SU-DHL-6 (cell line): ENCODE measurements at regions not wholly inside any gene's neighbourhood (a gene's known extent, or its start where the extent isn't known, plus 50 kb on each side); places are given as distances from the start of the nearest gene placed in this dataset.
"Not testable (repeated sequence)": the region's sequence is repeated elsewhere in the genome, so short reads cannot be mapped to it uniquely, and the experiment has no call there.

ENCODE experiments used
- H2AFZ ChIP-seq: fragments of 200-600 bp; sonication (generic); 2 replicates; pipeline ENCODE4 v1.6.1; 2014; ENCODE audit warnings: low read depth, mild to moderate bottlenecking, moderate library complexity, mixed read lengths, antibody characterized with exemption, low read length; ENCODE audit not compliant: severe bottlenecking
- H3F3A ChIP-seq: fragments of 200-600 bp; shearing (Covaris generic); 2 replicates; pipeline ENCODE4 v1.6.0; 2016; ENCODE audit warnings: antibody characterized with exemption, mild to moderate bottlenecking; ENCODE audit not compliant: insufficient read depth
- H3K27ac ChIP-seq: fragments of 200-600 bp; sonication (generic); 2 replicates; pipeline ENCODE4 v1.5.1; 2016; ENCODE audit warnings: low read depth, mild to moderate bottlenecking, low read length, moderate library complexity, mixed read lengths
- H3K27me3 ChIP-seq: fragments of 200-600 bp; sonication (generic), shearing (Covaris generic); 2 replicates; pipeline ENCODE4 v1.6.0; 2014; ENCODE audit warnings: mild to moderate bottlenecking, low read length
- H3K36me3 ChIP-seq: fragments of 200-600 bp; sonication (generic); 2 replicates; pipeline ENCODE4 v1.6.1; 2014; ENCODE audit warnings: mild to moderate bottlenecking, low read length, mixed read lengths
- H3K4me2 ChIP-seq: fragments of 300-600, 200-600 bp; shearing (Covaris generic), sonication (generic); 2 replicates; pipeline ENCODE4 v1.6.0; 2014; ENCODE audit warnings: low read length, low read depth, mild to moderate bottlenecking; ENCODE audit not compliant: poor library complexity, severe bottlenecking
- H3K4me3 ChIP-seq: fragments of 200-600 bp; sonication (generic); 2 replicates; pipeline ENCODE4 v1.5.1; 2014; ENCODE audit warnings: antibody characterized with exemption, low read length, mild to moderate bottlenecking, mixed read lengths; ENCODE audit not compliant: insufficient read depth, poor library complexity, severe bottlenecking
- H3K79me2 ChIP-seq: fragments of 200-600 bp; sonication (generic); 2 replicates; pipeline ENCODE4 v1.6.1; 2014; ENCODE audit warnings: mild to moderate bottlenecking, low read length, moderate library complexity; ENCODE audit not compliant: insufficient read depth
- H3K9ac ChIP-seq: fragments of 200-600 bp; sonication (generic); 2 replicates; pipeline ENCODE4 v1.7.0; 2014; ENCODE audit warnings: mild to moderate bottlenecking, low read length
- H3K9me2 ChIP-seq: fragments of 200-600 bp; sonication (generic); replicated peaks from 2 replicates; pipeline ENCODE4 v1.6.1; 2014; ENCODE audit warnings: low read length; ENCODE audit not compliant: insufficient read depth
- H3K9me3 ChIP-seq: fragments of 200-600 bp; sonication (generic); 2 replicates; pipeline ENCODE4 v1.6.1; 2014; ENCODE audit warnings: low read length, mixed read lengths; ENCODE audit not compliant: insufficient read depth
- H4K20me1 ChIP-seq: fragments of 200-600 bp; sonication (generic); 2 replicates; pipeline ENCODE4 v1.6.1; 2014; ENCODE audit warnings: low read depth, mild to moderate bottlenecking, antibody characterized with exemption, low read length, moderate library complexity, mixed read lengths
- EZH2phosphoT487 ChIP-seq: fragments of 200-600 bp; sonication (generic), shearing (Covaris generic); conservative IDR thresholded peaks from 2 replicates; pipeline ENCODE4 v1.6.1; 2018; ENCODE audit warnings: mild to moderate bottlenecking, antibody characterized with exemption, low read length, moderate library complexity, mixed read lengths
- TF ChIP-seq, protein P1 (sequence below): fragments of 200-600 bp; sonication (generic); IDR thresholded peaks from one replicate; pipeline ENCODE4 v1.5.1; 2017; ENCODE audit warnings: antibody characterized with exemption, mild to moderate bottlenecking, low read length, moderate library complexity; ENCODE audit not compliant: insufficient read depth, poor library complexity, severe bottlenecking

DNA sequence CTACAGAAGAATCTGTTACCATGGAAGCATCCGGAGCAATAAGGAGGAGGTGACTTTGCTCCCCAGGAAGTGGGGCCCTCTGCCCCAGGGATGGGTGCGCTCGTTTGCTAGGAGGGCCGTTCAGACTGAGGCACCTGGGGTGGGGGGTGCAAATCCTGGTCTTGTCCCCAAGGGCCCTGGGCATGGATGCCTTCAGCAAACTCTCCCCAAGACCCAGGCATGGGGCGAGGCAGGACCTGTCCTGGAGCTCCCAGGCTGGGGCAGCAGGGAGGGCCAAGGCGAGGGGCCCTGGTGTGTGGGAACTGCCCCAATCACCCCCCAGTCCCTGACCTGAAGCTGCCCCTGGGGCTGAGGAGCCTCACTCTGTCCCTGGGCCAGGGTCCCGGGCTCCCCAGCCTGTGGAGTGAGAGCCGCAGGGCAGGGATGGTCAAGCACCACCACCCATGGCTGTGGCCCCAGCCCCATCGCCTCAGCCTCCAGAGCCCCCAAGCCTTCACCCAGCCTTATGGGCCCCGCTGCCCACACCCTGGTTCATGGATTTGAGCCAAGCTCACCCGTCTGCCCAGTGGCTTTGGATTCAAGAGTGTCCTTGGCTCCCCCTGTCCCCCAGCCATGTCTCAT lies 240.6 kb upstream of the SGCG start:
- Histone ChIP-seq H3K9ac (no peak overlapping the region), H2AFZ (no peak overlapping the region), H3K9me2 (no peaks in the 10 kb centered on the region), H3F3A (no peaks in the 10 kb centered on the region), H3K79me2 (no peaks in the 10 kb centered on the region), H3K27ac (no peak overlapping the region), H3K36me3 (no peaks in the 10 kb centered on the region), H3K4me3 (no peak overlapping the region), H4K20me1 (no peaks in the 10 kb centered on the region), H3K9me3 (no peaks in the 10 kb centered on the region), H3K27me3 (no peaks in the 10 kb centered on the region), H3K4me2 (no peak overlapping the region)
- TF ChIP-seq, protein P1, sequence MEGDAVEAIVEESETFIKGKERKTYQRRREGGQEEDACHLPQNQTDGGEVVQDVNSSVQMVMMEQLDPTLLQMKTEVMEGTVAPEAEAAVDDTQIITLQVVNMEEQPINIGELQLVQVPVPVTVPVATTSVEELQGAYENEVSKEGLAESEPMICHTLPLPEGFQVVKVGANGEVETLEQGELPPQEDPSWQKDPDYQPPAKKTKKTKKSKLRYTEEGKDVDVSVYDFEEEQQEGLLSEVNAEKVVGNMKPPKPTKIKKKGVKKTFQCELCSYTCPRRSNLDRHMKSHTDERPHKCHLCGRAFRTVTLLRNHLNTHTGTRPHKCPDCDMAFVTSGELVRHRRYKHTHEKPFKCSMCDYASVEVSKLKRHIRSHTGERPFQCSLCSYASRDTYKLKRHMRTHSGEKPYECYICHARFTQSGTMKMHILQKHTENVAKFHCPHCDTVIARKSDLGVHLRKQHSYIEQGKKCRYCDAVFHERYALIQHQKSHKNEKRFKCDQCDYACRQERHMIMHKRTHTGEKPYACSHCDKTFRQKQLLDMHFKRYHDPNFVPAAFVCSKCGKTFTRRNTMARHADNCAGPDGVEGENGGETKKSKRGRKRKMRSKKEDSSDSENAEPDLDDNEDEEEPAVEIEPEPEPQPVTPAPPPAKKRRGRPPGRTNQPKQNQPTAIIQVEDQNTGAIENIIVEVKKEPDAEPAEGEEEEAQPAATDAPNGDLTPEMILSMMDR, result no peak
- TF ChIP-seq EZH2phosphoT487, result no peak

DNA sequence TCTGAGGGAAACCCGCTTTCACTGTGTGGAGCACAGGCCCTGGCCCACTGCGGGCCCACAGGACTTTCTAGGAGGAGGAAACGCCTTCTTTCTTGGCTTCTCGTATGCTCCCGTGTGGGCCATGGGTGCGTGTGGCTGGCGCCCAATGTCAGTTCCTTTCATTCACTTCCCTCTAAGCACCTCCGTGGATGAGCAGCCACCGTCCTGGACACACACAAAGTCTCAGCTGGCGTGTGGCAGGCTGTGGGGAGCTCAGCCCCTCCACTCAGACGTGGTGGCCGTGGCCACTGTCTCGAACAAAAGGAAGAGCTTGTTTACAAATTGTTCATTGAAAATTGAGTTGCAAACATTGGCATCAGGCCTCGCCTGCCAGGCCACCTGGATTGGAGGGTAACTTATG lies 240.0 kb upstream of the SGCG start:
- H3K9me2 ChIP-seq, result no peaks in the 10 kb centered on the region
- H4K20me1 ChIP-seq, result no peaks in the 10 kb centered on the region
- H3K79me2 ChIP-seq, result no peaks in the 10 kb centered on the region

DNA sequence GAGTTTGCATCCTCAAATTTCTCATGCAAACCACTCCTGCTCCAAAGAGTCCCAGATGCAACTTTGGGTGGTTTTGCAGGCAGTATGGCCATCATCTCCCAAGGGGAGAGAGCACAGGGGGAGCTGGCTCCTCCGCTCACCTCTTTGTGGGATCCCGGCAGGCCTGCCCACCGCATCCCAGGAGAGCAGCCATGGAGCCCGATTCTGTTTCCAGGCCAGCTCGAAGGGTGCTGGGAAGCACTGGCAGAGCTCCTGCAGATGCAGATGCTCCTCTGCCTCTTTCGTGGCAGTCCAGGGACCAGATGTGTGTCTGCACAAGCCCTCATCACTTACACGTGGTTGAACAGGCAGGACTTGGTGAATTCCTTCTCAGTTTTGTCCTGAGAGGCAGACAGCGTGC lies 239.3 kb upstream of the SGCG start:
- not testable (repeated sequence) for H3F3A ChIP-seq, H3K27me3 ChIP-seq, H3K4me3 ChIP-seq, H2AFZ ChIP-seq, H3K79me2 ChIP-seq, H4K20me1 ChIP-seq, H3K9me3 ChIP-seq, H3K4me2 ChIP-seq, H3K9me2 ChIP-seq, H3K27ac ChIP-seq, H3K36me3 ChIP-seq, H3K9ac ChIP-seq

More for the DNA sequence above, 240.0 kb upstream of the SGCG start:
- Histone ChIP-seq H3K4me3 (no peak overlapping the region), H3F3A (no peaks in the 10 kb centered on the region), H2AFZ (no peak overlapping the region), H3K36me3 (no peaks in the 10 kb centered on the region), H3K9me3 (no peaks in the 10 kb centered on the region), H3K9ac (no peak overlapping the region), H3K4me2 (no peak overlapping the region), H3K27ac (no peak overlapping the region), H3K27me3 (no peaks in the 10 kb centered on the region)
- TF ChIP-seq, protein P1, result no peak

DNA sequence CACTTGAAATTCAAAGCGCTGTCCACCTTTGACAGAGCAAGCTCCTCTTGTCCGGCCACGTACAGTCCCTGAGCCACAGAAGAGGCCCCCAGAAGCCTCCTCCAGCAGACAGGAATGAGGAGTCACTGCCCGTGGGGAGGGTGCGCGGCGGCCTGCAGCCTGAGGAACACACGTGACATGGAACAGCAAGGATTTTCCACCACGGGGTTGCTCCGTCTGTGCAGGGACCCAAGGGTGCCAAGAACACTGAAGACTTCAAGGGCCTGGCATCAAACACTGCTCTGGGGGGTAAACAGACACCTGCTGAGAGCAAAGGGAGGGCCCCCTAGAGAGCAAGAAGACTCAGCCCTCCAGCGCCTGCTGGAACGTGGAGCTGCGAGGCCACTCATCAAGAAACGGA lies 237.9 kb upstream of the SGCG start:
- H3K79me2 ChIP-seq, H3K36me3 ChIP-seq, H3K4me3 ChIP-seq, H2AFZ ChIP-seq, H3K27ac ChIP-seq, H3K9me3 ChIP-seq, H3F3A ChIP-seq, H3K9me2 ChIP-seq, H3K9ac ChIP-seq, H4K20me1 ChIP-seq, H3K27me3 ChIP-seq, H3K4me2 ChIP-seq: not testable (repeated sequence)
